ENCODE measurements at regions not wholly inside any gene's neighbourhood (a gene's known extent, or its start where the extent isn't known, plus 50 kb on each side); places are given as distances from the start of the nearest gene placed in this dataset.

DNA sequence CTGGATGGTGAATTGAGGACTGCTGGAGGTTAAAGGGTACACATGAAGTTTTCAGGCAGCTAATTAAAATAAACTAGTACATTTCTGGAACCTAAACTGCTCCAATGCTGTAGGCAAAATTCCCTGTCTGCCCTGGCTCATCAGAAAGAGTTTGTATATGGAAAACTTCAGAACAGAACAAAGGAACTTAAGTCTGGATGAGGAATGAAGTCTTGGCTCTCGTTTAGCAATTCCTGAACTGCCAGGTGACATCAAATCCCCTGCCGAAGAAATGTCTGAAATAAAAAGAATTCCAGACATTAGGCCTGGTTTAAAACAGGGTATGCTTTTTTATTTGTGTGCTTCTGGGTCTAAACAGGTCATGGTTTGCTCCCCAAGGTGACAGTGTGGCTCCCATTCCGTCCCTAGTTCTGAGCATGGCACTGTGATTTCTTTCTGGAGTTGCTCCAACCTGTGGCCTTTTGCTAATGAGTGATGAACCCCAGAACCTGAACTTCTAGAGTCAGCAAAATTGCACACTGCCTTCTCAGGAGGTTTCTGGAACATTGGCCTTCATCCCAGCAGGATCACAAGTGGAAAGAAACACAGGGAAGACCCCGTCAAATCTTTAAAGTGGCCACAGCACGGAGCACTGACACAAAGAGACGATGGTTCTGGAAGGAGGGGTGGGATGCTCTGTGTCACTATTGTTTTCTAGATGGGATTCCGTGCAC, 129.4 kb upstream of the NAA20 start:
- DNase-seq, result no peak
- in situ Hi-C loops (cut with MboI; ENCODE audit: low pct_unique_long_range_greater_than_20kb, low sequenced_read_pairs), result no loop called here

GRCh38 chr20:19888269-19888671, 128.9 kb upstream of the NAA20 start:
- in situ Hi-C loops (cut with MboI; ENCODE audit: low pct_unique_long_range_greater_than_20kb, low sequenced_read_pairs), result no loop called here
- no peak for DNase-seq

GRCh38 chr20:19889011-19889953, 127.9 kb upstream of the NAA20 start:
- in situ Hi-C loops (cut with MboI; ENCODE audit: low pct_unique_long_range_greater_than_20kb, low sequenced_read_pairs), result no loop called here

GRCh38 chr20:19890445-19891051, 126.6 kb upstream of the NAA20 start:
- in situ Hi-C loops (cut with MboI; ENCODE audit: low pct_unique_long_range_greater_than_20kb, low sequenced_read_pairs), result no loop called here
- no peak for DNase-seq

More at GRCh38 chr20:19889011-19889953, 127.9 kb upstream of the NAA20 start:
- no peak for DNase-seq

DNA sequence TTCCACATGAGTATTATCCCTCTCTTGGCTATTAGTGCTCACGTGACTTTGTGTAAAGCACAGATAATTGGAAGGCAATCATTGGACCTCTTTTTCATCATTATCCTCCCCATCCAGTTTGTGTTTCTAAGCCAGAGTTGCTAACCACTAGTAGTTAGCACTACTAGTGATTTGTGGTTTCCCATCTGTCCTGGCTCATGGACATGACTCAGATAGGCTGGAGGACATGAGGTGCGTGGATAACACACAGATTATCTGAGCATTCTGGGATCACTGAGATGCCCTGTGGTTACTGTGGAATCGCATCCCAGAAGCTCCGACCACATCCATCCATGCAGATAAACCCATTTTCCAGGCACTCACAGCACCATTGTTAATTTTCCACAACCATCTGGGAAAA, 123.8 kb upstream of the NAA20 start:
- in situ Hi-C loops (cut with MboI; ENCODE audit: low pct_unique_long_range_greater_than_20kb, low sequenced_read_pairs), result no loop called here
- DNase-seq, result no peak

- in situ Hi-C loops (cut with MboI; ENCODE audit: low pct_unique_long_range_greater_than_20kb, low sequenced_read_pairs), result no loop called here
- no peak for DNase-seq
Measured at GRCh38 chr20:19895761-19896160, 121.4 kb upstream of the NAA20 start.

- in situ Hi-C loops (cut with MboI; ENCODE audit: low pct_unique_long_range_greater_than_20kb, low sequenced_read_pairs), result no loop called here
Measured at GRCh38 chr20:19897891-19898290, 119.3 kb upstream of the NAA20 start.

DNA sequence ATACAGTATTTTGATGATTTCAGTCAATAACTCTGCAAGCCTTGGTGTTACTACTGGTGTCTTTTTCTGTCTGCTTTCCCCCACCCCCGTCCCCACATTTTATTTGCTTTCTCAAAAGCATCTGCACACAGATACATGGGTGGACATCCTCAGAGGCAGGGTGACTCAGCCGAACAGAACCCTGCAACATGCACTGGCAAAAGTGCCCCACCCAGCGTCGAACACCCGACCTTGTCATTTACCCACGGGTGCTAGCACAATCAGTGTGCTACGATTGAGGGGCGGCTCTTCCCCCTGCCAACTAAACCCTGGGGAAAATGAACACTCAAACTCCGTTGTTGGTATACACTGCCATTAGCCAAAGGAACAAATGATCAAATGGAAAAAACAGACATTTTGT, 115.9 kb upstream of the NAA20 start:
- no peak for DNase-seq
- in situ Hi-C loops (cut with MboI; ENCODE audit: low pct_unique_long_range_greater_than_20kb, low sequenced_read_pairs), result no loop called here

More at GRCh38 chr20:19897891-19898290, 119.3 kb upstream of the NAA20 start:
- no peak for DNase-seq

GRCh38 chr20:19903168-19903811, 113.9 kb upstream of the NAA20 start:
- peak; percentile 72 for DNase-seq
- in situ Hi-C loops (cut with MboI; ENCODE audit: low pct_unique_long_range_greater_than_20kb, low sequenced_read_pairs), result no loop called here

GRCh38 chr20:19907326-19908056, 109.7 kb upstream of the NAA20 start:
- in situ Hi-C loops (cut with MboI; ENCODE audit: low pct_unique_long_range_greater_than_20kb, low sequenced_read_pairs), result no loop called here
- no peak for DNase-seq

- in situ Hi-C loops (cut with MboI; ENCODE audit: low pct_unique_long_range_greater_than_20kb, low sequenced_read_pairs), result no loop called here
- no peak for DNase-seq
Measured at GRCh38 chr20:19908576-19908975, 108.6 kb upstream of the NAA20 start.

DNA sequence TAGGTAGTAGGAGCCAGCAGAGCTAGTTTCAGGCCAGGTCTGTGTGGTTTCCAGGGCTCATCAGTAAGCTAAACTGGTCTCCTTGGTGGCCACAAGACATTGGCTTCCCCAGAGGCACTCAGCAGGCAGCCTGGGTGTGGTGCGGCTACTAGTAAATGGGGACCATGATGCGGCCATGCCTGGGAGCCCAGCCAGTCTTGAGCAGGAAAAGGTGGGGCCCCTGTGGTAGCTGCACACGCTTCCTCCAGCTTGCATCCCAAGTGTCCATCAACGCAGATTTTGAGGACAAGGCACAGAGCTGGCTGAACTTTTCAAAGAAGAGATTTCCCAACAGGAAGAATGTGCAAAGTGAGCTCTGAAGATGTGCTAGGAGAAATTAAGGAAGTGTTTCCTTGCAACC, 107.4 kb upstream of the NAA20 start:
- DNase-seq, result no peak
- in situ Hi-C loops (cut with MboI; ENCODE audit: low pct_unique_long_range_greater_than_20kb, low sequenced_read_pairs), result no loop called here

DNA sequence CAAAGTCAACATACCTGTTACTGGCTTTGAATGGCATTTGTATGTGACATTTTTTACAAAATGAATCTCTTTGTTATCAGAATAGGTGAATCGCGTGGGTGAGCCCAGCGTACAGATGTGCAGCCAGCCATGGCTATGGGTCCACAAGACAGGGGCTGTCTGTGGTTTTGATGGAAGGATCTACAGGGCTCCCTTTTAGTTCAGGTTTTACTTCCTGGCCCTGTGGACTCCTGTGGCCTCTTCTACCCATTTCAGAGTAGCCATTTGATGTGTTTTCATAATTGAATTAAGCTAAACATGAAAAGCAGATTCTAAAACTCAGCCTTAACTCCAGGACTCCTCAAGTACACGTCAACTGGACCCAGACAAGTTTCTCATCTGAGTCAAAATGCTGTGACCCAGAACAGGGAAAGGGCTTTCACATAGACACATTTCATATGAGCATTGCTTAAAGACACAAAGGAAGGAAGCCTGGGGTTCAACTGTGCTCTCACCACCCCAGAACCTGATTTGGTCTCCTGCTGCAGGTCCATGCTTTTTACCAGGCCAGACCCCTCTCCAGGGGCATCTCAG, 105.3 kb upstream of the NAA20 start:
- in situ Hi-C loops (cut with MboI; ENCODE audit: low pct_unique_long_range_greater_than_20kb, low sequenced_read_pairs), result no loop called here
- DNase-seq, result no peak

- no peak for DNase-seq
- in situ Hi-C loops (cut with MboI; ENCODE audit: low pct_unique_long_range_greater_than_20kb, low sequenced_read_pairs), result no loop called here
Measured at GRCh38 chr20:19913349-19913748, 103.8 kb upstream of the NAA20 start.

DNA sequence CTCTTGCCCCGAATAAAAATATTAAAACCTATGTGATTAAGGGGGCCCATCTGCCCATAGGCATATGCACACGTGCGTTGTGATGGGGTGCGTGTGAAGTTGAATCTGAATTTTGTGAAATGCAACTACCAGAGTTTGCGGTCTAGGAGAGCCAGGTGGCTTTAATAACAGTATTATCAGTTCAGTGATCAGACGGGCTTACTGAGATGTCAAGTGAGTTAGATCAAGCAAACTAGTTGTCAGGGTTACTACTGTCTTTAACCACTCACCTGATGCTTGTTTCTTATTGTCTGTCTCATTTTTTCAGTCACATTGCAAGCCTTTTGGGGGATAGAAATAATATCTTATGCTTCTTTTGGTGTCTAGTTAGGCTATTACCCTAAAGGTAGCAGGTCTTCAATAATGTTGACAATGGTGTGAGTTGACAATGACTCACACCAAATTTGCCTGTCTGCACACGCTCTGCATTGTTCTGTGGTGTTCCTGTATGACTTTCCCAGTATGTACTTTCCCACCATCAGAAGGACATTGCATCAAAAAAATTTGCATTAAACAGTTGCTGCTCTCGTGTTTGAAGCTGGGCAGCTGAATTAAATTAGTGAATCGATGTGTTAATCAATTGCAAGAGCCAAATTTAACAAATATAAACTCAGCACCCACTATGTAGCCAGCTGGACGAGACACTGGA, 103.1 kb upstream of the NAA20 start:
- in situ Hi-C loops (cut with MboI; ENCODE audit: low pct_unique_long_range_greater_than_20kb, low sequenced_read_pairs), result no loop called here
- DNase-seq, result no peak

GRCh38 chr20:19915111-19915798, 101.9 kb upstream of the NAA20 start:
- in situ Hi-C loops (cut with MboI; ENCODE audit: low pct_unique_long_range_greater_than_20kb, low sequenced_read_pairs), result no loop called here
- DNase-seq, result peak; percentile 76

Data from KBM-7 (cell line).